Cardiac fibroblast (primary cell): ENCODE measurements at regions not wholly inside any gene's neighbourhood (a gene's known extent, or its start where the extent isn't known, plus 50 kb on each side); places are given as distances from the start of the nearest gene placed in this dataset.

Experiments
- DNase-seq, 2 donors: peaks; one replicate each; pipeline versions ENCODE4 v3.0.0 to v3.0.0-alpha.2; 2010; ENCODE audit warnings: low read depth in 2 of 2
- H3K4me3 ChIP-seq, 2 donors: replicated peaks in 1 of 2; 1 replicate in 1 of 2; 2 replicates in 1 of 2; pipeline ENCODE4 v1.5.1; 2011; ENCODE audit warnings: low read depth in 2 of 2, low read length in 2 of 2, mild to moderate bottlenecking in 2 of 2, moderate library complexity in 1 of 2
- CTCF ChIP-seq: IDR thresholded peaks from one replicate; pipeline ENCODE4 v1.5.1; 2011; ENCODE audit warnings: low read depth, mild to moderate bottlenecking, low read length, inconsistent platforms

DNA sequence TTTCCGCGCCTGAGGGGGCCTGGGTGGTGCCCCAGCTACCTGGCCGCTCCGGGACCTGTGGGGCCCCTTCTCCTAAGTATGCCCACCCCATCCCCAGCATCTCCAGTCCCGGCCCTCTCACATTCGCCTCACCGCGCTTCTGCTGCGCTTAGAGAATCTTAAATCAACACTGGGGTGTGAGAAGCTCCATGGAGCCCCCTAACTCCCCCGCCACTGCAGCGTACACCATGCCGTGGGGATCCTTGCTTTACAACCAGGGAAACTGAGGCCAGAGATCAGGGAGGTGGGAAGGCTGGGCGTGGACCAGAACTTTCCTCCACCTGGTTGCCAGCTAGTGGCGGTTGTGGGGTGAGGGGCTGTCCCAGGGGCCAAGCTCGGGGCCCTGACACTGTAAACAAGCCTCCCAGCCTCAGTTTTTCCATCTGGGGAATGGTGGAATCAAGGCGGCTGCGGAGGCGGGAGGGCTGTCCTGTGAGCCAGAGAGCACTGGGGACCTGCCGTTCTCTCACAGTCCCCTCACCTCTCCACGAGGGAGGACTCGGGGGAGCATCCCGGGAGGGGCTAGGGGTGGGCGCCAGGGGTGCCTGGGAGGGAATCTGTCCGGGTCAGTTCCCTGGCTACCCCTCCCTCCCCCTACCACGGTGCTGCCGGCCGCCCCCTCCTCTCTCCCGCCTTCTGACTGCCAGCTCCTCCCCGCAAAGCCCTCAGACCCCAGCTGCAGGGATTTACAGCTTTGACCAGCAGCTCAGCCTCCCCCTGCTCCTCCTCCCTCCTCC, 161.2 kb downstream of the C9orf50 start:
- no peak for TF ChIP-seq CTCF
- H3K4me3 ChIP-seq, result no peak overlapping the region
- DNase-seq, result no peak

- no peak for DNase-seq
- H3K4me3 ChIP-seq, result no peak overlapping the region
- no peak for TF ChIP-seq CTCF
Measured at GRCh38 chr9:129458663-129459546, 162.0 kb downstream of the C9orf50 start.

DNA sequence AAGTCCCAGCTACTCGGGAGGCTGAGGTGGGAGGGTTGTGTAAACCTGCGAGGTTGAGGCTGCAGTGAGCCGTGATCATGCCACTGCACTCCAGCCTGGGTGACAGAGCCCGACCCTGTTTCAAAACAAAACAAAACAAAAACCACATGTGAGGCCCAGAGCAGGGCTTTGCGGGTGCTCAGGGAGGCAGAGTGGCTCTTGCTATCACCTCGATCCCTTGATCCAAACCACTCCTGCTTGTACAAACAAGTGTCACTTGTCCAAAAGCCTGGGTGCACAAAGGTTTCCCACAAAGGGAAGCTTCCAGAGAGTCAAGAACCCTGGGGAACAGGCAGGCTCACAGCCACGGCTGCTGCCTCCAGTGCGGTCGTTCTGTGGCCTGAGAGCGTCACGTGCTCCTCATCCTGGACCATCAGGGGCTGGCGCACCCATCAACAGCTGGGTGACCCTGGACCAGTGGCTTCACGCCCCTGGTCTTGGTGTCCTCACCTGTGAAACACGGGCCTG, 162.7 kb downstream of the C9orf50 start:
- H3K4me3 ChIP-seq, result no peak overlapping the region
- no peak for DNase-seq
- no peak for TF ChIP-seq CTCF

DNA sequence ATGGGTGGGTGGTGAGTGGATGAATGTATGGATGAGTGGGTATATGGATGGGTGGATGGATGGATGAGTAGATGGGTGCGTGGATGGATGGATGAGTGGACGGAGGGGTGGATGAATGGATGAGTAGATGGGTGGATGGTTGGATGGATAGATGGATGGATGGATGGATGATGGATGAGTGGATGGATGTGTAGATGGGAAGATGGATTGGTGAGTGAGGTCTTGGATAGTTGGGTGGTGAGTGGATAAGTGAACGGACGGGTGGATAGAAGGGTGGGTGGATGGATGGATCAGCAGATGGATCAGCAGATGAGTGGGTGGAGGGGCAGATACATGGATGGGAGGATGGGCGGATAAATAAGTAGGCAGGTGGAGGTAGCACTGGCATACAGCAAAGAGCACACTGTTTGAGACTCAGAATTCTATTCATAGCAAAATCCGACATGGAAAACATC, 163.5 kb downstream of the C9orf50 start:
- H3K4me3 ChIP-seq, result no peak overlapping the region
- TF ChIP-seq CTCF, result no peak
- DNase-seq, result no peak

DNA sequence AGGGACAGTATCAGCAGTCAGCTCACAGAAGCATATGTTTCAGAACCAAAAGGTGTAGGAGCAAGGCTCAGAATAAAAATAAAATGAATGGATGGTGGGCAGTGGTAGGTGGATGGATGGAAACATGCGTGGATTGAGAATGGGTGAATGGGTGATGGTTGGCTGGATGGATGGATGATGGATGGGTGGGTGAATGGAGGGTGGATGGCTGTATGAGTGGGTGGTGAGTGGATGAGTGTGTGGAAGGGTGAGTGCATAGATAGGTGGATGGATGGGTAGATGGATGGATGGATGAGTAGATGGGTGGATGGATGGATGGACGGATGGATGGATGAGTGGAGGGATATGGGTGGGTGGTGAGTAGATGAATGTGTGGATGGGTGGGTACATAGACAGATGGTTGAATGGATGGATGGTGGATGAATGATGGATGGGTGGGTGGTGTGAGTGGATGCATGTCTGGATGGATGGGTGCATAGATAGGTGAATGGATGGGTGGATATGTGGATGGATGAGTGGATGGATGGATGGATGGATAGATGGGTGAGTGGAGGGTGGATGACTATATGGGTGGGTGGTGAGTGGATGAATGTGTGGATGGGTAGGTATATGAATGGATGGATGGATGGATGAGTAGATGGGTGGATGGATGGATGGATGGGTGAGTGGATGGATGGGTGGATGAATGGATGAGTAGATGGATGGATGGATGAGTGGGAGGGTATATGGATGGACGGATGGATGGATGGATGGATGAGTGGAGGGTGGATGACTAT, 164.2 kb downstream of the C9orf50 start:
- no peak overlapping the region for H3K4me3 ChIP-seq
- DNase-seq, result no peak
- TF ChIP-seq CTCF, result no peak

- DNase-seq, result no peak
- H3K4me3 ChIP-seq, result no peak overlapping the region
- TF ChIP-seq CTCF, result no peak
Measured at GRCh38 chr9:129455151-129455995, 165.5 kb downstream of the C9orf50 start.
